SK-N-SH treated with all-trans-retinoic acid at 6 μM for 48 hours (cell line): ENCODE measurements at regions not wholly inside any gene's neighbourhood (a gene's known extent, or its start where the extent isn't known, plus 50 kb on each side); places are given as distances from the start of the nearest gene placed in this dataset.

Experiments used
- ARNTL ChIP-seq: fragments of 450-650 bp; formaldehyde crosslinking; IDR thresholded peaks from 2 replicates; pipeline ENCODE4 v1.5.0; 2020; ENCODE audit warnings: low read depth, mild to moderate bottlenecking, moderate library complexity, borderline replicate concordance
- OSR1 ChIP-seq: fragments of 250-450 bp; sonication (Bioruptor Pico); IDR thresholded peaks from 2 replicates; pipeline ENCODE4 v1.8.0; 2022; ENCODE audit warnings: moderate library complexity, mild to moderate bottlenecking, inconsistent platforms
- TOX ChIP-seq: fragments of 250-450 bp; sonication (Bioruptor Pico); IDR thresholded peaks from 2 replicates; pipeline ENCODE4 v1.8.0; 2021; ENCODE audit warnings: mild to moderate bottlenecking, moderate library complexity, borderline replicate concordance
- ZC3H10 ChIP-seq: fragments of 250-450 bp; sonication (Bioruptor Pico); IDR thresholded peaks from 2 replicates; pipeline ENCODE4 v1.5.1; 2021; ENCODE audit warnings: mild to moderate bottlenecking, moderate library complexity
- ZFP3 ChIP-seq: fragments of 250-450 bp; sonication (Bioruptor Pico); IDR thresholded peaks from 2 replicates; pipeline ENCODE4 v1.5.0; 2020; ENCODE audit warnings: mild to moderate bottlenecking, moderate library complexity
- ZNF8 ChIP-seq: fragments of 450-650 bp; formaldehyde crosslinking; IDR thresholded peaks from 2 replicates; pipeline ENCODE4 v1.5.0; 2020; ENCODE audit warnings: mild to moderate bottlenecking, moderate library complexity
- TF ChIP-seq, protein P1 (sequence below): fragments of 250-450 bp; sonication (Bioruptor Pico); IDR thresholded peaks from 2 replicates; pipeline ENCODE4 v1.5.1; 2020; ENCODE audit warnings: low read depth, mild to moderate bottlenecking, moderate library complexity
- TF ChIP-seq, protein P2 (sequence below): fragments of 250-450 bp; sonication (Bioruptor Pico); IDR thresholded peaks from 2 replicates; pipeline ENCODE4 v1.8.0; 2020; ENCODE audit warnings: mild to moderate bottlenecking, moderate library complexity, borderline replicate concordance

DNA sequence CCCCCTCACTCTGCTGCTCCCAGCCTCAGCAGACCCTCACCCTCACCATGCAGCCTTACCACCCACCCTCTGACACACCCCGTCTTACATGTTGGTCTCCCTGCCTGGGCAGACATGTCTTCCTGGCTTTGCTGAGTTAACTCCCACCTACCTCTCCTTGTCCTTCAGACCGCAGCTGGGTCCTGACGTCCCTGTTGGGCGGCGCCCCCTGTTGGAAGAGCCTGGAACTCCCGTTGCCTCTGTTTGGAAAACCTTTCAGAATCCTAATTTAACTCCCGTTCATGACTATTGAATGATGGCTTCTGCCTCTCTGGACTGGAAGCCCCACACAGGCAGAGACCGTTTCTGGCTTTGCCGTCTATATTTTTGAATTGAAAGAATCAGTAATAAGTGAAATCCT lies 245.1 kb downstream of the MYLK4 start:
- no peak for TF ChIP-seq ZNF8 (CRISPR knock-in tag)
- TF ChIP-seq TOX (CRISPR knock-in tag), result no peak
- TF ChIP-seq, protein P1, sequence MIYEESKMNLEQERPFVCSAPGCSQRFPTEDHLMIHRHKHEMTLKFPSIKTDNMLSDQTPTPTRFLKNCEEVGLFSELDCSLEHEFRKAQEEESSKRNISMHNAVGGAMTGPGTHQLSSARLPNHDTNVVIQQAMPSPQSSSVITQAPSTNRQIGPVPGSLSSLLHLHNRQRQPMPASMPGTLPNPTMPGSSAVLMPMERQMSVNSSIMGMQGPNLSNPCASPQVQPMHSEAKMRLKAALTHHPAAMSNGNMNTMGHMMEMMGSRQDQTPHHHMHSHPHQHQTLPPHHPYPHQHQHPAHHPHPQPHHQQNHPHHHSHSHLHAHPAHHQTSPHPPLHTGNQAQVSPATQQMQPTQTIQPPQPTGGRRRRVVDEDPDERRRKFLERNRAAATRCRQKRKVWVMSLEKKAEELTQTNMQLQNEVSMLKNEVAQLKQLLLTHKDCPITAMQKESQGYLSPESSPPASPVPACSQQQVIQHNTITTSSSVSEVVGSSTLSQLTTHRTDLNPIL (CRISPR knock-in tag), result no peak
- TF ChIP-seq OSR1 (CRISPR knock-in tag), result no peak
- TF ChIP-seq, protein P2, sequence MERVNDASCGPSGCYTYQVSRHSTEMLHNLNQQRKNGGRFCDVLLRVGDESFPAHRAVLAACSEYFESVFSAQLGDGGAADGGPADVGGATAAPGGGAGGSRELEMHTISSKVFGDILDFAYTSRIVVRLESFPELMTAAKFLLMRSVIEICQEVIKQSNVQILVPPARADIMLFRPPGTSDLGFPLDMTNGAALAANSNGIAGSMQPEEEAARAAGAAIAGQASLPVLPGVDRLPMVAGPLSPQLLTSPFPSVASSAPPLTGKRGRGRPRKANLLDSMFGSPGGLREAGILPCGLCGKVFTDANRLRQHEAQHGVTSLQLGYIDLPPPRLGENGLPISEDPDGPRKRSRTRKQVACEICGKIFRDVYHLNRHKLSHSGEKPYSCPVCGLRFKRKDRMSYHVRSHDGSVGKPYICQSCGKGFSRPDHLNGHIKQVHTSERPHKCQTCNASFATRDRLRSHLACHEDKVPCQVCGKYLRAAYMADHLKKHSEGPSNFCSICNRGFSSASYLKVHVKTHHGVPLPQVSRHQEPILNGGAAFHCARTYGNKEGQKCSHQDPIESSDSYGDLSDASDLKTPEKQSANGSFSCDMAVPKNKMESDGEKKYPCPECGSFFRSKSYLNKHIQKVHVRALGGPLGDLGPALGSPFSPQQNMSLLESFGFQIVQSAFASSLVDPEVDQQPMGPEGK (CRISPR knock-in tag), result no peak
- TF ChIP-seq ZFP3, result no peak
- no peak for TF ChIP-seq ARNTL
- no peak for TF ChIP-seq ZC3H10 (CRISPR knock-in tag)
